Neural cell (in vitro differentiated cells): ENCODE measurements at regions not wholly inside any gene's neighbourhood (a gene's known extent, or its start where the extent isn't known, plus 50 kb on each side); places are given as distances from the start of the nearest gene placed in this dataset.
"Not testable (repeated sequence)": the region's sequence is repeated elsewhere in the genome, so short reads cannot be mapped to it uniquely, and the experiment has no call there.

Experiments
- EP300 ChIP-seq: fragments of 450-650 bp; conservative IDR thresholded peaks from 2 replicates; pipeline ENCODE4 v1.6.1; 2014; ENCODE audit warnings: antibody characterized with exemption, mild to moderate bottlenecking, moderate library complexity; ENCODE audit not compliant: poor library complexity, severe bottlenecking
- EZH2 ChIP-seq: fragments of 200-600, 300-800 bp; shearing (Covaris generic), sonication (generic); IDR thresholded peaks from 2 replicates; pipeline ENCODE4 v1.6.1; 2014; ENCODE audit warnings: antibody characterized with exemption, low read length, borderline replicate concordance, mild to moderate bottlenecking; ENCODE audit not compliant: insufficient read depth, poor library complexity, severe bottlenecking
- POLR2AphosphoS5 ChIP-seq: IDR thresholded peaks from 2 replicates; pipeline ENCODE4 v1.6.1; 2012
- SMC3 ChIP-seq: fragments of 450-650 bp; conservative IDR thresholded peaks from 2 replicates; pipeline ENCODE4 v1.6.1; 2014; ENCODE audit warnings: antibody characterized with exemption, mild to moderate bottlenecking, moderate library complexity; ENCODE audit not compliant: poor library complexity
- TF ChIP-seq, protein P1 (sequence below): fragments of 450-650 bp; IDR thresholded peaks from 2 replicates; pipeline ENCODE4 v1.5.1; 2014; ENCODE audit warnings: antibody characterized with exemption, mild to moderate bottlenecking, moderate library complexity; ENCODE audit not compliant: poor library complexity, severe bottlenecking
- TF ChIP-seq, protein P2 (sequence below): IDR thresholded peaks from 2 replicates; pipeline ENCODE4 v1.6.1; 2012; ENCODE audit warnings: borderline replicate concordance

DNA sequence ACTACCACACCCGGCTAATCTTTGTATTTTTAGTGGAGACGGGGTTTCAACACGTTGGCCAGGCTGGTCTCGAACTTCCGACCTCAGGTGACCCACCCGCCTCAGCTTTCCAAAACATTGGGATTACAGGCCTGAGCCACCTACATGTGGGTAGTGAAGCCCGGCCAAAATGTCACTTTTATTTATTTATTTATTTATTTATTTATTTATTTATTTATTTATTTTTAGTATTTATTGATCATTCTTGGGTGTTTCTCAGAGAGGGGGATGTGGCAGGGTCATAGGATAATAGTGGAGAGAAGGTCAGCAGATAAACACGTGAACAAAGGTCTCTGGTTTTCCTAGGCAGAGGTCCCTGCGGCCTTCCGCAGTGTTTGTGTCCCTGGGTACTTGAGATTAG is 162.8 kb upstream of the MEX3C start:
- not testable (repeated sequence) for TF ChIP-seq SMC3, EZH2, POLR2AphosphoS5, EP300
- TF ChIP-seq, protein P1, sequence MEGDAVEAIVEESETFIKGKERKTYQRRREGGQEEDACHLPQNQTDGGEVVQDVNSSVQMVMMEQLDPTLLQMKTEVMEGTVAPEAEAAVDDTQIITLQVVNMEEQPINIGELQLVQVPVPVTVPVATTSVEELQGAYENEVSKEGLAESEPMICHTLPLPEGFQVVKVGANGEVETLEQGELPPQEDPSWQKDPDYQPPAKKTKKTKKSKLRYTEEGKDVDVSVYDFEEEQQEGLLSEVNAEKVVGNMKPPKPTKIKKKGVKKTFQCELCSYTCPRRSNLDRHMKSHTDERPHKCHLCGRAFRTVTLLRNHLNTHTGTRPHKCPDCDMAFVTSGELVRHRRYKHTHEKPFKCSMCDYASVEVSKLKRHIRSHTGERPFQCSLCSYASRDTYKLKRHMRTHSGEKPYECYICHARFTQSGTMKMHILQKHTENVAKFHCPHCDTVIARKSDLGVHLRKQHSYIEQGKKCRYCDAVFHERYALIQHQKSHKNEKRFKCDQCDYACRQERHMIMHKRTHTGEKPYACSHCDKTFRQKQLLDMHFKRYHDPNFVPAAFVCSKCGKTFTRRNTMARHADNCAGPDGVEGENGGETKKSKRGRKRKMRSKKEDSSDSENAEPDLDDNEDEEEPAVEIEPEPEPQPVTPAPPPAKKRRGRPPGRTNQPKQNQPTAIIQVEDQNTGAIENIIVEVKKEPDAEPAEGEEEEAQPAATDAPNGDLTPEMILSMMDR, result not testable (repeated sequence)
- TF ChIP-seq, protein P2, sequence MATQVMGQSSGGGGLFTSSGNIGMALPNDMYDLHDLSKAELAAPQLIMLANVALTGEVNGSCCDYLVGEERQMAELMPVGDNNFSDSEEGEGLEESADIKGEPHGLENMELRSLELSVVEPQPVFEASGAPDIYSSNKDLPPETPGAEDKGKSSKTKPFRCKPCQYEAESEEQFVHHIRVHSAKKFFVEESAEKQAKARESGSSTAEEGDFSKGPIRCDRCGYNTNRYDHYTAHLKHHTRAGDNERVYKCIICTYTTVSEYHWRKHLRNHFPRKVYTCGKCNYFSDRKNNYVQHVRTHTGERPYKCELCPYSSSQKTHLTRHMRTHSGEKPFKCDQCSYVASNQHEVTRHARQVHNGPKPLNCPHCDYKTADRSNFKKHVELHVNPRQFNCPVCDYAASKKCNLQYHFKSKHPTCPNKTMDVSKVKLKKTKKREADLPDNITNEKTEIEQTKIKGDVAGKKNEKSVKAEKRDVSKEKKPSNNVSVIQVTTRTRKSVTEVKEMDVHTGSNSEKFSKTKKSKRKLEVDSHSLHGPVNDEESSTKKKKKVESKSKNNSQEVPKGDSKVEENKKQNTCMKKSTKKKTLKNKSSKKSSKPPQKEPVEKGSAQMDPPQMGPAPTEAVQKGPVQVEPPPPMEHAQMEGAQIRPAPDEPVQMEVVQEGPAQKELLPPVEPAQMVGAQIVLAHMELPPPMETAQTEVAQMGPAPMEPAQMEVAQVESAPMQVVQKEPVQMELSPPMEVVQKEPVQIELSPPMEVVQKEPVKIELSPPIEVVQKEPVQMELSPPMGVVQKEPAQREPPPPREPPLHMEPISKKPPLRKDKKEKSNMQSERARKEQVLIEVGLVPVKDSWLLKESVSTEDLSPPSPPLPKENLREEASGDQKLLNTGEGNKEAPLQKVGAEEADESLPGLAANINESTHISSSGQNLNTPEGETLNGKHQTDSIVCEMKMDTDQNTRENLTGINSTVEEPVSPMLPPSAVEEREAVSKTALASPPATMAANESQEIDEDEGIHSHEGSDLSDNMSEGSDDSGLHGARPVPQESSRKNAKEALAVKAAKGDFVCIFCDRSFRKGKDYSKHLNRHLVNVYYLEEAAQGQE, result not testable (repeated sequence)
